HG03025 (cell line): ENCODE measurements at regions not wholly inside any gene's neighbourhood (a gene's known extent, or its start where the extent isn't known, plus 50 kb on each side); places are given as distances from the start of the nearest gene placed in this dataset.
"Not testable (repeated sequence)": the region's sequence is repeated elsewhere in the genome, so short reads cannot be mapped to it uniquely, and the experiment has no call there.

Source experiments
- ATAC-seq: cut with Tn5 transposase; IDR thresholded peaks from one replicate; pipeline ENCODE4 v1.9.1; 2021; ENCODE audit warnings: mild to moderate bottlenecking, moderate library complexity; ENCODE audit not compliant: unreplicated experiment, low FRiP score

- no peak for ATAC-seq
These were observed 123.6 kb downstream of the PCDH18 start for GRCh38 chr4:137408527-137409177.

GRCh38 chr4:137405833-137406232 is 126.5 kb downstream of the PCDH18 start:
- not testable (repeated sequence) for ATAC-seq

- ATAC-seq: no peak
These were observed 138.3 kb downstream of the PCDH18 start for GRCh38 chr4:137394018-137394417.

GRCh38 chr4:137393044-137393443 is 139.2 kb downstream of the PCDH18 start:
- no peak for ATAC-seq

- no peak for ATAC-seq
These were observed 141.6 kb downstream of the PCDH18 start for GRCh38 chr4:137390707-137391106.

- ATAC-seq: no peak
These were observed 142.3 kb downstream of the PCDH18 start for GRCh38 chr4:137389911-137390520.

- no peak for ATAC-seq
These were observed 144.4 kb downstream of the PCDH18 start for GRCh38 chr4:137387924-137388323.

- ATAC-seq: no peak
These were observed 147.8 kb downstream of the PCDH18 start for GRCh38 chr4:137384476-137384875.

- no peak for ATAC-seq
These were observed 153.5 kb downstream of the PCDH18 start for GRCh38 chr4:137378821-137379220.

- ATAC-seq: no peak
These were observed 153.9 kb downstream of the PCDH18 start for GRCh38 chr4:137378393-137378792.

GRCh38 chr4:137376312-137376711 is 156.0 kb downstream of the PCDH18 start:
- no peak for ATAC-seq

GRCh38 chr4:137375111-137375850 is 157.0 kb downstream of the PCDH18 start:
- no peak for ATAC-seq

- no peak for ATAC-seq
These were observed 161.6 kb downstream of the PCDH18 start for GRCh38 chr4:137370679-137371078.

GRCh38 chr4:137370206-137370633 is 162.1 kb downstream of the PCDH18 start:
- ATAC-seq: no peak

GRCh38 chr4:137367620-137368019 is 164.7 kb downstream of the PCDH18 start:
- ATAC-seq: no peak

- ATAC-seq: no peak
These were observed 168.8 kb downstream of the PCDH18 start for GRCh38 chr4:137363496-137363895.

GRCh38 chr4:137361756-137362470 is 170.4 kb downstream of the PCDH18 start:
- no peak for ATAC-seq

- no peak for ATAC-seq
These were observed 171.5 kb downstream of the PCDH18 start for GRCh38 chr4:137360761-137361160.

GRCh38 chr4:137359691-137360315 is 172.5 kb downstream of the PCDH18 start:
- no peak for ATAC-seq

- not testable (repeated sequence) for ATAC-seq
These were observed 177.7 kb downstream of the PCDH18 start for GRCh38 chr4:137354562-137354961.

- no peak for ATAC-seq
These were observed 184.9 kb downstream of the PCDH18 start for GRCh38 chr4:137347371-137347770.
